Tibial nerve (tissue), 4 donors: ENCODE measurements at regions not wholly inside any gene's neighbourhood (a gene's known extent, or its start where the extent isn't known, plus 50 kb on each side); places are given as distances from the start of the nearest gene placed in this dataset.

Experiments
- CTCF ChIP-seq, 5 experiments: fragments of 200-600 bp in 3 of 5; fragments of 450-650 bp in 2 of 5; sonication (generic) in 3 of 5; IDR thresholded peaks; one replicate each; pipeline ENCODE4 v1.5.1; 2016 to 2019; ENCODE audit warnings: antibody characterized with exemption in 5 of 5, mild to moderate bottlenecking in 3 of 5, moderate library complexity in 2 of 5
- EP300 ChIP-seq, 2 donors: sonication (generic); formaldehyde crosslinking; IDR thresholded peaks; one replicate each; pipeline ENCODE4 v1.6.1; 2017; ENCODE audit warnings: antibody characterized with exemption in 2 of 2, mild to moderate bottlenecking in 1 of 2

GRCh38 chr16:48947371-48947713 is 334.3 kb downstream of the CBLN1 start:
- TF ChIP-seq CTCF (IDR thresholded peaks at IDR 0.05), result no peak
- no peak for TF ChIP-seq EP300 (IDR thresholded peaks at IDR 0.05)
